ENCODE measurements at regions not wholly inside any gene's neighbourhood (a gene's known extent, or its start where the extent isn't known, plus 50 kb on each side); places are given as distances from the start of the nearest gene placed in this dataset.

DNA sequence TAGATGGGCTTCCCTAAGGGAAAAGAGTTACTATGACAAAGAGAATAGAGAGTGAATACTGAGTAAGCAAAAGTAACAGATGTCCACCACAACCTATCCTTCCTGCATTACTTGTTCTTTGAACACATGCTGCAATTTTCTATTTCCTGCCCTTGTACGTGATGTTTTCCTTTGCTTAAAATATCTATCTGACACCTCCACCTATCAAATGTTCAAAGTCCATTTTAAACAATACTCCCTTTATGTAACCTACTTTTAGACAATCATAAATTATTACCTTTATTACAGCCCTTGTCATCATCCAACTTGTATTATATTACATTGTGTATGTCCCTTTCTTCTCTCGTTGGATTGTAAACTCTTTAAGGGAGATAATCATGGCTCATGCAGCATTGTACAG lies 147.2 kb upstream of the DYRK2 start:
- H3K27ac ChIP-seq = no peak overlapping the region

DNA sequence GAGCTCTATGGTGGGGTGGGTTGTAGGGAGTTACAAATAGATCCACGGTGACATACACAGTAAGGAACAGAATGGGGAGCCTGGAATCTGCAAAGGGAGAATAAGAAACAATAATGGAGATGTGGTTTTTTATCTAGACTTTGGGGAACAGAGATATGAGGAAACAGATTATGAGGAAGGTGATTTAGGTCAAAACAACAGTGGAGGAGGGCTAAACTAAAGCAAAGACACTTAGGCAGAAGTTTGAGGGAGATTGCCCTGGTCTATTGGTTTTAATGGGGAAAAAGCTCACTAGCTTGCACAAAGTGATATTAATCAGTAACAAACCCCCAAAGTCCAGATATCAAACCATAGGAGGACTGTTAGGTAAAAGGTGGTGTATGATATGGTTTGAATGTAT lies 144.5 kb upstream of the DYRK2 start:
- Histone ChIP-seq H3K9me3 (no peaks in the 10 kb centered on the region), H3K4me3 (no peak overlapping the region), H3K4me1 (no peaks in the 10 kb centered on the region), H3K27me3 (no peaks in the 10 kb centered on the region), H3K27ac (no peak overlapping the region), H3K36me3 (no peaks in the 10 kb centered on the region)
- TF ChIP-seq, protein P1, sequence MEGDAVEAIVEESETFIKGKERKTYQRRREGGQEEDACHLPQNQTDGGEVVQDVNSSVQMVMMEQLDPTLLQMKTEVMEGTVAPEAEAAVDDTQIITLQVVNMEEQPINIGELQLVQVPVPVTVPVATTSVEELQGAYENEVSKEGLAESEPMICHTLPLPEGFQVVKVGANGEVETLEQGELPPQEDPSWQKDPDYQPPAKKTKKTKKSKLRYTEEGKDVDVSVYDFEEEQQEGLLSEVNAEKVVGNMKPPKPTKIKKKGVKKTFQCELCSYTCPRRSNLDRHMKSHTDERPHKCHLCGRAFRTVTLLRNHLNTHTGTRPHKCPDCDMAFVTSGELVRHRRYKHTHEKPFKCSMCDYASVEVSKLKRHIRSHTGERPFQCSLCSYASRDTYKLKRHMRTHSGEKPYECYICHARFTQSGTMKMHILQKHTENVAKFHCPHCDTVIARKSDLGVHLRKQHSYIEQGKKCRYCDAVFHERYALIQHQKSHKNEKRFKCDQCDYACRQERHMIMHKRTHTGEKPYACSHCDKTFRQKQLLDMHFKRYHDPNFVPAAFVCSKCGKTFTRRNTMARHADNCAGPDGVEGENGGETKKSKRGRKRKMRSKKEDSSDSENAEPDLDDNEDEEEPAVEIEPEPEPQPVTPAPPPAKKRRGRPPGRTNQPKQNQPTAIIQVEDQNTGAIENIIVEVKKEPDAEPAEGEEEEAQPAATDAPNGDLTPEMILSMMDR (IDR thresholded peaks at IDR 0.05) = no peak
- no peak for DNase-seq (ENCODE audit: low spot score)

More for the DNA sequence above, 147.2 kb upstream of the DYRK2 start:
- Histone ChIP-seq H3K27me3 (no peaks in the 10 kb centered on the region), H3K4me3 (no peak overlapping the region), H3K4me1 (no peaks in the 10 kb centered on the region), H3K36me3 (no peaks in the 10 kb centered on the region), H3K9me3 (no peaks in the 10 kb centered on the region)
- TF ChIP-seq, protein P1 (IDR thresholded peaks at IDR 0.05) = no peak
- no peak for DNase-seq (ENCODE audit: low spot score)

DNA sequence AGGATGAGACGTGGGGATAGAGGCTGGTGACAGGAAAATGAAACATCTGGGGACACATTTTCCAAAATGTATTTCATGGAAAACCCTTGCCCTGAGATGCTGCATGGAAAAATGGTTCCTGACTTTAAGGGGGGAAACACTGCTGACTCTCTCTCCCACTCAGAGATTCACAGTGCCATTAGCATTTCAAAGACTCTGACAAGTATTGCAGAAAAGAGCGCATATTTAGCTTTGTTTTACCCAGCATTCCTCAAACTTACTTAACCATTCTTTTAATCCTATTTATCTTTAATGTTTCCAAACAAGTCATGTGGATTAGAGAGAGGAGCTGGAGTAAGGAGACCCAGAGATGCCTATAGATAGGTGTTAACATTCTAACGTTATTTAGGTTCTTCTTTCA lies 141.8 kb upstream of the DYRK2 start:
- Histone ChIP-seq H3K9me3 (no peaks in the 10 kb centered on the region), H3K36me3 (no peaks in the 10 kb centered on the region), H3K27ac (no peak overlapping the region), H3K4me1 (no peaks in the 10 kb centered on the region), H3K27me3 (no peaks in the 10 kb centered on the region), H3K4me3 (no peak overlapping the region)
- TF ChIP-seq, protein P1 (IDR thresholded peaks at IDR 0.05) = no peak
- DNase-seq (ENCODE audit: low spot score) = no peak

DNA sequence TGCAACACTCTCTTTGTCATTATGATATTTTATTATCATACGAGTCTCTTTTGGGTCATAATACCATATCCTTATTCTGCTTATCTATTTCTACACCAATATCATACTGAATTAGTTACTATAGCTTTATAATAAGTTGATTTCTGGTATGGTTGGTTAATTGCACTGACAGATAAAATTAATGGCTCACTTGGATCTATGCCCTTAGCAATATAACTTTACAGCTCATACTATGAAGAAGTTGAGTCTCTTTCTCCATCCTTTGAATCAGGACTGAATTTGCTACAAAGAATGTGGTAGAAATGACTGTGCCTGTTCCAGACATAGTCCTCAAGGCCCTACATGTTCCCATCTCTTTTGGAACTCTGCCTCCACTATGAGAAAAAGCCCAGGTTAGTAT lies 139.7 kb upstream of the DYRK2 start:
- DNase-seq (ENCODE audit: low spot score) = no peak
- Histone ChIP-seq H3K4me1 (no peaks in the 10 kb centered on the region), H3K9me3 (no peaks in the 10 kb centered on the region), H3K27me3 (no peaks in the 10 kb centered on the region), H3K4me3 (no peak overlapping the region), H3K36me3 (no peaks in the 10 kb centered on the region), H3K27ac (no peak overlapping the region)
- TF ChIP-seq, protein P1 (IDR thresholded peaks at IDR 0.05) = no peak

DNA sequence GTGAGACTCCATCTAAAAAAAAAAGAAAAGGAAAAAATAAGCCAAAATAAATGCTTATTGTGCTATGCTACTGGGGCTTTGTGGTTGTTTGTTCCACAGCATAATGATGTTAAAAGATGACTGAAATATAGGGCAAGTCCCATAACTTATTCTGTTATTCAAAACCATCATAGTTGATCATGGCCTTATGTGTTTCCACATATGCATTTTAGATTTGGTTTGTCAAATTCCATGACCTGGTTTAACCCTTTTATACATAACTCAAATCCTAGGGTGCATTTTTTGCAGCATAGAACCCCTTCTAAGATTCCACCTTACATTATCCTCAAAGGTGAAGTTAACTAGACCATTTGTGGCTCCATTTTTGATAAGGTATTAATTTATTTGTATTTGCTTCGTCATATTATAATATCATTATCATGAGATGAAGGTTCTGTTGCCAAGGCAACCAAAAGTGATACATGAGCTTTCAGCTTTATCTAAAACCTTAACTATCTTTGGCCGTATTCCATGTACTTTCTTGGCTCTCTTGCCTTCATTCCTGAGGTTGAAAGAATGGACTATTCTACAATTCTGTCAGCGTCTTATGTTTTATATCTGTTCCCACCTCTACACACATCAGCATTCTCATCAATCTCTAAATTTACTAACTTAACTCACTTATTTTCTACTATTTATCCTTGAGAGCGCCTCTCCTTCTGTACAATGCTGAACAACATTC lies 138.7 kb upstream of the DYRK2 start:
- no peaks in the 10 kb centered on the region for H3K9me3 ChIP-seq
- no peak for DNase-seq (ENCODE audit: low spot score)
- H3K27ac ChIP-seq = no peak overlapping the region
- no peaks in the 10 kb centered on the region for H3K36me3 ChIP-seq
- H3K4me1 ChIP-seq = no peaks in the 10 kb centered on the region
- TF ChIP-seq, protein P1 (IDR thresholded peaks at IDR 0.05) = no peak
- no peaks in the 10 kb centered on the region for H3K27me3 ChIP-seq
- no peak overlapping the region for H3K4me3 ChIP-seq

DNA sequence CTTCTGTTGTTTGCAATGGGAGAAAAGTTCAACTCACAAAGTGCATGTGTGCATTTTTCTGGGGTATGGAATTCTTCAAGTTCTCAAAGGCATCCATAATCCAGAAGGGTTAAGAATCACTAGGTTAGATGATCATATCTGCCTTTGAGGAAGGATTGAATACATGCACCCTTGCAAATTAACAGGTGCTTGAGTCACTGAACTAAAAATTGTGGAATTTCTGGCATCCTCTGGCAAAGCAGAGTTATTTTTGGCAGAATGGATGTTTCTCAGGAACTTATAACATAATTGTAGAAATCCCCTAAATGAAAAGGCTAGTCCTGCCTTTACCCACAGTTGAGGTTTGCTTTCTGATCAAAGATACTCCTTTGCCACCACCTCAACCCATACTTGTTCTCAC lies 136.5 kb upstream of the DYRK2 start:
- Histone ChIP-seq H3K27me3 (no peaks in the 10 kb centered on the region), H3K4me1 (peaks cover 0 to 3% of the 10 kb centered on the region in 2 donors), H3K9me3 (no peaks in the 10 kb centered on the region), H3K4me3 (no peak overlapping the region), H3K36me3 (no peaks in the 10 kb centered on the region), H3K27ac (no peak overlapping the region)
- TF ChIP-seq, protein P1 (IDR thresholded peaks at IDR 0.05) = no peak
- DNase-seq (ENCODE audit: low spot score) = no peak
